ENCODE measurements at regions not wholly inside any gene's neighbourhood (a gene's known extent, or its start where the extent isn't known, plus 50 kb on each side); places are given as distances from the start of the nearest gene placed in this dataset.

DNA sequence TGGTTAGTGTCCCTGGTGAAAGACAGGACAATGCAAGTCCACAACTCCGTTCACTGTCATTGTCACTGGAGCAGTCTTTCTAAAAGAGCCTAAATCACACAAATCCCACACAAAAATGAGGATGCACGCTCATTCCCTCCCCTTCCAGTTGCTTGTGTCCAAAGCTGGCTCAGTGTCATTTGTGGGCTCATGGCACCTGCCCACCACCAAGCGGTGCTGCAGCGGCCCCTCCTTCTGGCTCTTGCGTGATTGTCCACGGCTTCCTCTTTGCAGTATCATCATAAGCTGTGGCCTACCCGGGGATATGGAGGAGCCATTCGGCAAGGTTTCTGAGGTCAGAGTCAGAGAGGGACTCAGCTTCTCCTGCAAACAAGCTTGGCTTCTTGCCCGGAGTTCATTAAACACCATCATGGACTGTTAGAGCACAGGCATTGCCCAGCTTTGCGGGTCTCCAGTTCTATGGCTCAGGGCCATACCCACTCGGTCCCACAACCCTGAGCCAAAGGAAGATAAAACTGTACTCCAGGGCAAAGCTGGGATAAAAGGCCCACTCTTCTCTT, 179.4 kb upstream of the AGAP1 start:
- no peaks in the 10 kb centered on the region for H3K27me3 ChIP-seq
- H3K36me3 ChIP-seq: no peaks in the 10 kb centered on the region
- H3K4me1 ChIP-seq: peaks cover 0 to 11% (median 5%) of the 10 kb centered on the region in 4 donors
- in situ Hi-C loops (cut with MboI; ENCODE audit: low pct_ligation_motif_present in 1 of 4, low pct_unique_long_range_greater_than_20kb in 1 of 4, low sequenced_read_pairs in 3 of 4): no loop called here
- no peak overlapping the region for H3K27ac ChIP-seq
- 78% methylated on average over 11 of the region's 11 CpGs; no CpG with 5 or more reads in 1 of the 2 donors for WGBS, 2 donors (ENCODE audit: low coverage in 1 of 2)
- no peak overlapping the region for H3K4me3 ChIP-seq
- H3K9me3 ChIP-seq: no peaks in the 10 kb centered on the region
- DNase-seq: no peak
- intact Hi-C loops (cut with DNase I; ENCODE audit: low total_unique reads): no loop called here
- TF ChIP-seq CTCF (IDR thresholded peaks at IDR 0.05): no peak
- TF ChIP-seq EP300 (IDR thresholded peaks at IDR 0.05; ENCODE audit: low read depth): no peak
- TF ChIP-seq POLR2AphosphoS5 (IDR thresholded peaks at IDR 0.05): no peak
- TF ChIP-seq POLR2A (IDR thresholded peaks at IDR 0.05): no peak

GRCh38 chr2:235319095-235319494, 174.7 kb upstream of the AGAP1 start:
- 33 to 53% methylated on average over 4 of the region's 4 CpGs for WGBS, 2 donors (ENCODE audit: low coverage in 1 of 2)

GRCh38 chr2:235320326-235320725, 173.5 kb upstream of the AGAP1 start:
- Histone ChIP-seq H3K4me1 (no peaks in the 10 kb centered on the region), H3K36me3 (no peaks in the 10 kb centered on the region), H3K27ac (no peak overlapping the region), H3K27me3 (peaks cover 4% of the 10 kb centered on the region), H3K9me3 (no peaks in the 10 kb centered on the region), H3K4me3 (no peak overlapping the region)
- no peak for TF ChIP-seq CTCF (IDR thresholded peaks at IDR 0.05)
- TF ChIP-seq EP300 (IDR thresholded peaks at IDR 0.05; ENCODE audit: low read depth): no peak
- TF ChIP-seq POLR2A (IDR thresholded peaks at IDR 0.05): no peak
- TF ChIP-seq POLR2AphosphoS5 (IDR thresholded peaks at IDR 0.05): no peak
- in situ Hi-C loops (cut with MboI; ENCODE audit: low pct_ligation_motif_present in 1 of 4, low pct_unique_long_range_greater_than_20kb in 1 of 4, low sequenced_read_pairs in 3 of 4) (no loop called here), intact Hi-C loops (cut with DNase I; ENCODE audit: low total_unique reads) (no loop called here)
- no peak for DNase-seq
- 93% methylated on average over 8 to 9 of the region's 9 CpGs for WGBS, 2 donors (ENCODE audit: low coverage in 1 of 2)

More at GRCh38 chr2:235319095-235319494, 174.7 kb upstream of the AGAP1 start:
- no peak for DNase-seq
- Histone ChIP-seq H3K4me3 (no peak overlapping the region), H3K4me1 (no peaks in the 10 kb centered on the region), H3K36me3 (no peaks in the 10 kb centered on the region), H3K27me3 (peaks cover 3% of the 10 kb centered on the region), H3K9me3 (no peaks in the 10 kb centered on the region), H3K27ac (no peak overlapping the region)
- TF ChIP-seq EP300 (IDR thresholded peaks at IDR 0.05; ENCODE audit: low read depth) (no peak), POLR2A (IDR thresholded peaks at IDR 0.05) (no peak), CTCF (IDR thresholded peaks at IDR 0.05) (no peak), POLR2AphosphoS5 (IDR thresholded peaks at IDR 0.05) (no peak)
- in situ Hi-C loops (cut with MboI; ENCODE audit: low pct_ligation_motif_present in 1 of 4, low pct_unique_long_range_greater_than_20kb in 1 of 4, low sequenced_read_pairs in 3 of 4): no loop called here
- intact Hi-C loops (cut with DNase I; ENCODE audit: low total_unique reads): no loop called here

GRCh38 chr2:235324324-235324723, 169.5 kb upstream of the AGAP1 start:
- H3K9me3 ChIP-seq: no peaks in the 10 kb centered on the region
- H3K4me3 ChIP-seq: no peak overlapping the region
- in situ Hi-C loops (cut with MboI; ENCODE audit: low pct_ligation_motif_present in 1 of 4, low pct_unique_long_range_greater_than_20kb in 1 of 4, low sequenced_read_pairs in 3 of 4): no loop called here
- H3K27ac ChIP-seq: no peak overlapping the region
- no peaks in the 10 kb centered on the region for H3K4me1 ChIP-seq
- intact Hi-C loops (cut with DNase I; ENCODE audit: low total_unique reads): no loop called here
- 45% methylated on average over 9 of the region's 9 CpGs; no CpG with 5 or more reads in 1 of the 2 donors for WGBS, 2 donors (ENCODE audit: low coverage in 1 of 2)
- TF ChIP-seq CTCF (IDR thresholded peaks at IDR 0.05) (no peak), POLR2AphosphoS5 (IDR thresholded peaks at IDR 0.05) (no peak), EP300 (IDR thresholded peaks at IDR 0.05; ENCODE audit: low read depth) (no peak), POLR2A (IDR thresholded peaks at IDR 0.05) (no peak)
- no peaks in the 10 kb centered on the region for H3K36me3 ChIP-seq
- H3K27me3 ChIP-seq: peaks cover 4% of the 10 kb centered on the region
- no peak for DNase-seq
